GM12878 (cell line): ENCODE measurements at regions not wholly inside any gene's neighbourhood (a gene's known extent, or its start where the extent isn't known, plus 50 kb on each side); places are given as distances from the start of the nearest gene placed in this dataset.
"Not testable (repeated sequence)": the region's sequence is repeated elsewhere in the genome, so short reads cannot be mapped to it uniquely, and the experiment has no call there.

ENCODE experiments used
- ATAC-seq: fragments of 200-7000 bp; cut with Tn5 transposase; 3 replicates; pipeline ENCODE4 v1.9.1; 2020; ENCODE audit warnings: mild to moderate bottlenecking, moderate library complexity
- BruUV-seq: library from RNA; stranded (reverse); fragments of 400-500 nt; replicated peaks from 2 replicates; lab custom pipeline; 2021; lab: Mats Ljungman, UMichigan
- CTCF ChIA-PET: fragments of 300-600 bp; sonication (Branson Sonifier 250); formaldehyde crosslinking; extraction: SDS; loops from one replicate; lab custom pipeline; 2021; ENCODE audit warnings: inconsistent platforms; lab: Yijun Ruan, JAX
- POLR2A ChIA-PET: fragments of 350-600 bp; formaldehyde crosslinking; extraction: SDS; loops from one replicate; lab custom pipeline; 2021; ENCODE audit warnings: inconsistent platforms; lab: Charles Lee
- RAD21 ChIA-PET: fragments of 300-600 bp; sonication (Branson Sonifier 250); formaldehyde crosslinking; loops from one replicate; lab custom pipeline; 2023; ENCODE audit warnings: antibody characterized with exemption; ENCODE audit not compliant: unreplicated experiment; lab: Charles Lee
- SMC1A ChIA-PET: fragments of 300-600 bp; sonication (Branson Sonifier 250); formaldehyde crosslinking; loops from one replicate; lab custom pipeline; 2023; ENCODE audit not compliant: unreplicated experiment, uncharacterized antibody; lab: Charles Lee
- DNase-seq: peaks from one replicate; pipeline ENCODE4 v3.0.0-alpha.2; 2011; ENCODE audit warnings: low read depth, low spot score
- FAIRE-seq: peaks from 3 replicates; lab custom pipeline; 2011; peaks lifted over from hg19 to GRCh38; lab: Jason Lieb, UNC
- H2AFZ ChIP-seq: 2 replicates; pipeline ENCODE4 v1.6.0; 2011; ENCODE audit warnings: low read depth, low read length, control low read depth; ENCODE audit not compliant: control insufficient read depth
- H3K27ac ChIP-seq: 2 replicates; pipeline ENCODE4 v1.5.1; 2011; ENCODE audit warnings: control low read depth; ENCODE audit not compliant: control insufficient read depth, insufficient read depth
- H3K27me3 ChIP-seq, 2 experiments: replicated peaks in 1 of 2; 2 replicates each; pipeline versions ENCODE4 v1.6.0 to v1.6.1; 2011; ENCODE audit warnings: low read length in 1 of 2; ENCODE audit not compliant: control insufficient read depth in 2 of 2, insufficient read depth in 2 of 2
- H3K36me3 ChIP-seq, 2 experiments: 2 replicates each; pipeline ENCODE4 v1.5.1; 2011; ENCODE audit warnings: low read length in 1 of 2; ENCODE audit not compliant: control insufficient read depth in 2 of 2, insufficient read depth in 2 of 2
- H3K4me1 ChIP-seq: 2 replicates; pipeline ENCODE4 v1.6.1; 2011; ENCODE audit warnings: mild to moderate bottlenecking, low read length, moderate library complexity, mixed read lengths; ENCODE audit not compliant: control insufficient read depth, insufficient read depth
- H3K4me2 ChIP-seq: 2 replicates; pipeline ENCODE4 v1.6.0; 2011; ENCODE audit warnings: control low read depth; ENCODE audit not compliant: control insufficient read depth, insufficient read depth
- H3K4me3 ChIP-seq: fragments of 200-600 bp; sonication (generic); 2 replicates; pipeline ENCODE4 v1.5.1; 2016
- H3K79me2 ChIP-seq: 2 replicates; pipeline ENCODE4 v1.6.0; 2011; ENCODE audit warnings: low read length; ENCODE audit not compliant: control insufficient read depth, insufficient read depth
- H3K9ac ChIP-seq: 2 replicates; pipeline ENCODE4 v1.8.0; 2011; ENCODE audit warnings: low read length, control low read depth, mixed read lengths; ENCODE audit not compliant: control insufficient read depth, insufficient read depth
- H3K9me3 ChIP-seq: replicated peaks from 3 replicates; pipeline ENCODE4 v1.5.1; 2011; ENCODE audit warnings: mild to moderate bottlenecking, low read length; ENCODE audit not compliant: control insufficient read depth, insufficient read depth
- H4K20me1 ChIP-seq: 2 replicates; pipeline ENCODE4 v1.6.0; 2011; ENCODE audit not compliant: control insufficient read depth, insufficient read depth
- BACH1 ChIP-seq: fragments of 450-650 bp; IDR thresholded peaks from 2 replicates; pipeline ENCODE4 v1.6.1; 2017; ENCODE audit warnings: mild to moderate bottlenecking, borderline replicate concordance
- CREM ChIP-seq: IDR thresholded peaks from 2 replicates; pipeline ENCODE4 v1.6.1; 2014; ENCODE audit warnings: antibody characterized with exemption, low read depth
- RAD51 ChIP-seq: fragments of 450-650 bp; IDR thresholded peaks from 2 replicates; pipeline ENCODE4 v1.6.1; 2016; ENCODE audit warnings: moderate library complexity, mild to moderate bottlenecking, inconsistent platforms
- WGBS: methylation state at CpG from one replicate; pipeline ENCODE4 v1.1.6; 2016; ENCODE audit warnings: low lambda C conversion rate; ENCODE audit not compliant: insufficient replicate concordance, insufficient coverage; ENCODE audit errors: missing lambda C conversion rate; 5-methylcytosine and 5-hydroxymethylcytosine counted together
- in situ Hi-C: fragments of 300-500 bp; cut with MboI; formaldehyde crosslinking; loops from 9 replicates; pipeline ENCODE4 v1.14.3; 2018; ENCODE audit warnings: mixed read lengths
- intact Hi-C: fragments of 100-400 bp; cut with micrococcal nuclease; formaldehyde crosslinking; loops from one replicate; pipeline ENCODE4 v1.14.2; 2022; ENCODE audit not compliant: unreplicated experiment

DNA sequence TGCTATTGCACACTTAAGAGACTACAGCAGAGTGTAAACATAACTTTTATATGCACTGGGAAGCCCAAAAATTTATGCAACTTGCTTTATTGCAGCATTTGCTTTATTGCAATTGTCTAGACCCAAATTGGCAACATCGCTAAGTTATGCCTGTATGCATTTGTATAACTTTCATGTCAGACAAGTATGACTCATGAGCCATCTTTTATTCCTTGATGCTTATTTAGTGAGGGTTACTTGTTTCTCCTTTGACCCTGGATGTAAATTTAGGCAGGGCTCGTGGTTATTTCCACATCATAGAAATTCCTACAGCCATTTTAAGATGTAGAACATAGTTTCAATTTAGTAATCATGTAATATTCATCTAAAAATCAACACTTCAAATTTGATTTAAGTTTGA, 130.3 kb upstream of the LY86 start:
- no peaks in the 10 kb centered on the region for H4K20me1 ChIP-seq
- 67% methylated on average over 2 of the region's 2 CpGs for WGBS
- DNase-seq (no peak), FAIRE-seq (no peak), ATAC-seq (no peak)
- no peaks in the 10 kb centered on the region for H3K36me3 ChIP-seq
- POLR2A ChIA-PET: no interaction called here
- no TSS peak for BruUV-seq
- in situ Hi-C loops (no loop called here), intact Hi-C loops (no loop called here)
- H3K27ac ChIP-seq: no peak overlapping the region
- H2AFZ ChIP-seq: no peak overlapping the region
- CTCF ChIA-PET: no interaction called here
- no peaks in the 10 kb centered on the region for H3K79me2 ChIP-seq
- H3K4me2 ChIP-seq: no peak overlapping the region
- SMC1A ChIA-PET: interaction anchor here (5.6 kb wide), 1 partner anchor 51 kb away, joined by 38 read pairs; no protein-coding TSS in a partner anchor
- no peaks in the 10 kb centered on the region for H3K27me3 ChIP-seq
- H3K9ac ChIP-seq: no peak overlapping the region
- no peak for TF ChIP-seq BACH1
- TF ChIP-seq CREM: no peak
- no peak for TF ChIP-seq RAD51
- no peak overlapping the region for H3K4me3 ChIP-seq
- no peaks in the 10 kb centered on the region; the same call in 2 of the 3 replicates for H3K9me3 ChIP-seq
- RAD21 ChIA-PET: interaction anchor here (1.2 to 4.0 kb wide), 4 partner anchors 19 to 88 kb away, joined by 3 to 24 read pairs (median 6); no protein-coding TSS in a partner anchor
- peaks cover 6% of the 10 kb centered on the region; the same call in 1 of the 2 replicates for H3K4me1 ChIP-seq

DNA sequence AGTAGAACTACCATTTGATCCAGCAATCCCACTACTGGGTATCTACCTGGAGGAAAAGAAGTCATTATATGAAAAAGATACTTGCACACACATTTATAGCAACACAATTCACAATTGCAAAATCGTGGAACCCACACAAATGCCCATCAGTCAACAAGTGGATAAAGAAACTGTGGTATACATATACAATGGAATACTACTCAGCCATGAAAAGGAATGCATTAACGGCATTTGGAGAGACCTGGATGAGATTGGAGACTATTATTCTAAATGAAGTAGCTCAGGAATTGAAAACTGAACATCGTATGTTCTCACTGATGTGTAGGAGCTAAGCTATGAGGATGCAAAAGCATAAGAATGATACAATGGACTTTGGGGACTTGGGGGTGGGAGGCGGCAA, 128.6 kb upstream of the LY86 start:
- H3K9ac ChIP-seq, BruUV-seq, H2AFZ ChIP-seq, ATAC-seq, DNase-seq, intact Hi-C loops, H3K79me2 ChIP-seq, H3K9me3 ChIP-seq, H3K4me1 ChIP-seq, H3K27me3 ChIP-seq, H3K36me3 ChIP-seq, H4K20me1 ChIP-seq, H3K4me2 ChIP-seq, FAIRE-seq, H3K27ac ChIP-seq, H3K4me3 ChIP-seq, in situ Hi-C loops: not testable (repeated sequence)
- WGBS: 73% methylated on average over 4 of the region's 4 CpGs
- POLR2A ChIA-PET: interaction anchor here (0.6 to 1.9 kb wide), 3 partner anchors 12 to 156 kb away, joined by 3 to 5 read pairs (median 4); no protein-coding TSS in a partner anchor
- RAD21 ChIA-PET: interaction anchor here (0.9 to 4.0 kb wide), 11 partner anchors 12 to 150 kb away, joined by 3 to 24 read pairs (median 3); no protein-coding TSS in a partner anchor
- SMC1A ChIA-PET: interaction anchor here (0.6 to 5.6 kb wide), 19 partner anchors 9 to 142 kb away, joined by 3 to 38 read pairs (median 4); no protein-coding TSS in a partner anchor
- CTCF ChIA-PET: interaction anchor here (0.9 to 2.2 kb wide), 5 partner anchors 20 to 216 kb away, joined by 3 to 7 read pairs (median 5); no protein-coding TSS in a partner anchor
